Stimulated activated CD8-positive, alpha-beta memory T cell treated with anti-CD3 and anti-CD28 coated beads, Interleukin-2, amount 100 ng/mL, for 48 hours (primary cell): ENCODE measurements at regions not wholly inside any gene's neighbourhood (a gene's known extent, or its start where the extent isn't known, plus 50 kb on each side); places are given as distances from the start of the nearest gene placed in this dataset.

Experiments
- DNase-seq, 2 donors: peaks; one replicate each; pipeline ENCODE4 v3.0.0-alpha.2; 2020; ENCODE audit warnings: low read depth in 2 of 2

DNA sequence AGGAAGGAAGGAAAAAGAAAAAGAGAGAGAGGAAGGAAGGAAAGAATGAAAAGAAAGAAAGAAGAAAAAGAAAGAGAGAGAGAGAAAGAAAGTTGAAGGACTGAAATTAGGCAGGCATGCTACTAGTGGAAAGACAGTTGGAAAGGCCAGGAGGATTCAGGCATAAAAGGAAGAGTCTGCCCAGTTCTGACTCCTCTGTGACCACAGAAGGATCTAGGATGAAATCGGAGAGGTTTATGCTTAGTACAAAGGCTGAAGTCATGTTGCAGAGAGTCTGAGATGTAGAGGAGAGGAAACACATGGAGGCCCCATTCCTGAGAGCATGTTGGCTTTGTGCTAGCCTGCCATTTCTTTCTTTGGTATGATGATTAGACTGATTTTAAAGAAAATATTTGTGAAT is 246.5 kb upstream of the ARGLU1 start:
- DNase-seq = no peak

DNA sequence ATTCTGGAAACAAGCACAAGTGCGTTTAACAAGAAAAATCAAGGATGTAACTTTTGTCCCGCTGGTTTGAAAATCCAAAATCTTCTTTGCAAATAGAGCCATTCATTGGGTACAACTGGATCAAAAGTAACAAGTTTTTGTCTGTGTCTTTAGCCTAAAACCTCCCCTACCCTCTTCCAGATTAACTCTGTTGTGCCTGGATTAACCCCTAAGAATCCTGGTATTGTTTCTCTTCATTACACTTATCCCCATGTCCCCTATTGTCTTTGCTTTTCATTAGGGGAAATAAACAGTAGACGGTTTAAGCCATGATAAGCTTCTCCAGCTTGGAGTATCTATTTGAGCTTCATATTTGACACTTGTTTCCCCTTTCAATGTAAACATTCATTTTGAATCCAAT is 242.1 kb upstream of the ARGLU1 start:
- DNase-seq = no peak

DNA sequence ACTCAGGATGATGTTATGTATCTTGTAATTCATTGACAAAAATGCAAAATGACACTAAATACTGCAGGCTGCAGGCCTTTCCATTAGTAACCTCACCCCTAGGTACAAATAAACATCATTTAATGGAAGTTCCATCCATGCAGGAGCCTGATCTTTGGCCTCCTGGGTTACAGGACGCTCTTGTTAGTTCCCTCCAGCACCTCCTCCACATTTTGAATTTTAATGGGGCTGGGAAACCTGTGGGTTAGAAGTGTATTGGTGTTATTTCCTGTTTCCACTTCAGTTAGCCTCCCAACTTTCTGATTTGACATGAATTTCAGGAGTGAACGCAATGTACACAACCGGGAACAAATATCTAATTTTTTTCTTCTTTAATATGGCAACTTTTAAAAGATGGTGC is 237.1 kb upstream of the ARGLU1 start:
- DNase-seq = no peak

DNA sequence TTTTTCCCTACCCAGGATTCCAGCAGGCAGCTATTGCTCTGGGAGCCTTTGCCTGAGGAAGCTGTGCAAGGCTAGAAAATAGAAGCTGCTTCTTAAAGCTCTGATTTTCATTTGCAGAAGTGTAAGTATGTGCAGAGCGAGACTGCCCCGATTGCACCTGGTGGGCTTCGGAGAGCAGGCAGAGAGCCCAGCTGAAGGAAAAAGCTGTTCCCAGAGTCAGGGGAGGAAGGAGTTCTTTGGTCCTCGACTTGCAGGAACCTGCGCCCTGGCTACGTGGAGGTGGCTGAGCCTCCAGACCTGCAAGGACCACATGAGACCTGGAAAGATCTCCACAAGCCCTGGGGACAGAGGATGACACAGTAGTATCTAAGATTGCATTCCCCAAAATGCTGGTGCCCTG is 235.0 kb upstream of the ARGLU1 start:
- no peak for DNase-seq

DNA sequence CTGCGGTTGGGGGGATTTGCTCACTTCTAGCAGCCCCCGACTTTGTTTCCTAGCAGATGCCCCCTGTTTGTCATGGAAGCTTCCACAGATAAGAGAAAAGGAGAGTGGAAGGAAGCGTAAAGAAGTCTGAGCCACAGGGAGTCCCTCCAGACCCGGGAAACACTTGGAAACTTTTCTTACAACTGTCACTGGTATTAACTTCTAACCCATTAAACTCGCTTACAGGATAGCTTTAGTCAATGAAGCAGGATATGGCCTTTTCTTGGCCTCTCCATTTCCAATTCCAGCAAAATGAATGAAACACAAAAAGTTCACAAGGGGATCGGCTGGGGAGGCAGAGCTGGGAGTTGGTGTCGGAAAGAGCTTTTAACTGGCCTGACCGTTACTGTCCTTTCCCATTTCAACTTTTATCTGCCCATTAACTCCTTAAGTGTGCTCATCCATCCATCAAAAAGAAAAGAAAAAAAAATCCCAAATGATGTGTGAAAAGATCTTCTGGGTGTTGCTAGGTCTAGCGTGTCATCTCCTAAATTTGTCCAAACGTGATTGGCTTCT is 231.9 kb upstream of the ARGLU1 start:
- no peak for DNase-seq

DNA sequence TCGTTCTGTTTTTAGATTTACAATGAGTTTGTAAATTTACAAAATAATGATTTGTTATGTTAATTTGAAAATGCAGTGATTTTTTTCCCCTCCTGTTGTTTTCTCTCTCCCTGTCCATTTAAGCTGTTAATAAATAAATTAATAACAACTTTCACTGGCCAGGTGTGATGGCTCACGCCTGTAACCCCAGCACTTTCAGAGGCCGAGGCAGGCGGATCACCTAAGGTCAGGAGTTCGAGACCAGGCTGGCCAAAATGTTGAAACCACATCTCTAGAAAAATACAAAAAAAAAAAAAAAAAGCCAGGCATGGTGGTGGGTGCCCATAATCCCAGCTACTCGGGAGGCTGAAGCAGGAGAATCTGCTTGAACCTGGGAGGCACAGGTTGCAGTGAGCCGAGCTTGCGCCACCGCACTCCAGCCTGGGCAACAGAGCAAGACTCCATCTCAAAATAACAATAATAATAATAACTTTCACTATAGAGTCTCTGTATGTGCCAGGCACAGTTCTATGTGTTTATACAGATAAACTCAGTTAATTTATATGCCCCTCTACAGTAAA is 229.2 kb upstream of the ARGLU1 start:
- no peak for DNase-seq

DNA sequence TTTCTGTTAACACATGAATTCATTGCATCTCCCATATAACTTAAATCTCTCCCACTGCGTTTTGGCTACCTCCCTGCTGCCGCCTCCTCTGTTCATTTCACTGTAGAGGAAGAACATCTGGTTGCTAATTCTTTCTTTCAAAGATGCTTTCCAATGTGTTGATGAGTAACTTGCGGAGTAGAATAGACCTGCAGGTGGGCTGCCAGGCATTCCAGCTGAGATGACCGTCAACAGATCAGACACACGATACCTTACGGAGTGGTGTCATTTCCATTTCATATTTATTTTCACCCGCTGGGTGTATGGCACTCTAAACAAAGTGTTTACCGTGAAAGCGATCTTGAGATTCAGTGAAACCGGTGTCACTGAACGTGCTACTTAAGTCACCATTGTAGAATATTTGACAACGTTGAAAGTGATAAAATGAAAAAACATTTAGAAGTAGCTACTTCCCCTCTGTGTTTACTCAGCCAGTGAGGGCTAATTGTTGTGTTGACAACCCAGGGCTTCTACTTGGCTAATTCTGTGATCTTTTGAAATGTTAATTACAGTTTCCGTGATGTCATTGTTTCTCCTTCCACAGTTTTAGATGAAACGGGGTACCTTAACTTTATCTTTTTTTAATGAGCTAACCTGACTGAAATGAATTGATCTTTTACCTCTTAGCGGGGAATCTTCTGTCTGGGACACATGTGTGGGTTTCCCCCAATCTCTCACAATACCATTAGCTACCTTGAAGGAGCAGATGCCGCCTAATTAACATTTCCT is 228.5 kb upstream of the ARGLU1 start:
- DNase-seq = no peak

DNA sequence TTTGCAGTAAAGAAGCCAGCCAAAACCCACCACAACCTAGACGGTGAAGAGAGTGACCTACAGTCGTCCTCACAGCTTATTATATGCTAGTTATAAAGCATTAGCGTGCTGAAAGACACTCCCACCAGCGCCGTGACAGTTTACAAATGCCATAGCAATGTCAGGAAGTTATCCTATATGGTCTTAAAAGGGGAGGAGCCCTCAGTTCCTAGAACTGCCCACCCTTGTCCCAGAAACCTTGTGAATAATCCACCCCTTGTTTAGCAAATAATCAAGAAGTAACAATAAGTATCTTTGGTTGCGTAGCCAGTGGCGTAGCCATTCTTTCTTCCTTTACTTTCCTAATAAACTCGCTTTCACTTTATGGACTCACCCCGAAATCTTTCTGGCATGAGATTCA is 227.9 kb upstream of the ARGLU1 start:
- DNase-seq = no peak

DNA sequence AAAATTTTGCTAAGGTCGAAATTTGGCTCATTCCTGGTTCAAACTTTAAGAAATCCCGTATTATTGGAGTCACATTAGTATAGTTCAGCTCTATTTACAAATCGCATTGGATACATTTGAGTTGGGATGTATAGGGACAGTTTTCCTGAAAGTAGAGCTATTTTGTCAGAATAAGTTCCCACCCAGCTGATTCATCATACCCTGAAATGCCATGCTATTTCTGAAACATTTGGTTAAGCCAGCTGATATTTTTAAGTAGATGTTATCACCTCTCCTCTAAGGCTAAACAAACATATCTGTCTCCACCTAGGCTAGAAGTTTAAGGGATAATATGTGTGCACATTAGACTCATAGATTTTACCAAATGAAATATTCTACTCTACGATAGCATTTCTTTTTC is 226.2 kb upstream of the ARGLU1 start:
- DNase-seq = no peak

DNA sequence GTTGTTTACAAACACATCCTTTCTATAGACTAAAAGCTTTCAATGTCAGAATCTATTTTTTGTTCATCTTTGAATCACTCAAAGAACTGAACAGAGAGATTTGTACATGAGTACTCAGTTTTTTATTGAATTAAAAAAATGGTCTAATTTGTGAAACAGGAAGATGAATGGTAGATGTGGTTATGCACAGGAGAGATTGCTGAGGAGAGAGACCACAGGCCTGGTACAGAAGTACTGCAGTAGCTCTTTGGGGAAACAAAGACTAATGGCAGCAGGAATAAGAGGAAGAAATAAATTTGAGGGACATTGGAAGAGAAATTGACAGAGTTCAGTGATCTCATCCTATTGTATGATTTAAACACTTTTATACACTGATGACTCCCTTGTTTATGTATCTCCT is 222.0 kb upstream of the ARGLU1 start:
- no peak for DNase-seq

DNA sequence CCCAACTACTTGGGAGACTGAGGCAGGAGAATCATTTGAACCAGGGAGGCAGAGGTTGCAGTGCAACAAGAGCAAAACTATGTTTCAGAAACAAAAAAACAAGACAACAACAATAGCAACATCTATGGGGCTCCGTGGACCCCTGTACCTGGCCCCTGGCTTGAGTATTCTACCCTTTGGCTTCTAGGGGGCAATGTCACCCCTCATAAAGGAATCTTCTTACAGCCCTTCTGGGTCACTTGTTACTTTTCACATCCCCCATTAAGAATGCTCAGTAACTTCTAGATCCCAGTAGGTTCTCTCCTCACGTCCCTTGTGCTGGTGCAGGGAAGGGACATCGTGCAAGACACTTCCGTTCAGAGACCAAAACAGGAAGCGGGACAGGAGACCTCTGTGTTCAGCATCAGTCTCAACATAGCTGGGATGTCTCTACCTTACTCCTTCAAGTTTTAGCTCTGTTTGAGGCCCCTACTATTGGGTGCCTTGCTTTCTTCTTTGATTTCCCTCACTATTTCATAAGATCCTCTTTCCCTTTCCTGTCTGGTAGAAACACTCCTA is 218.1 kb upstream of the ARGLU1 start:
- no peak for DNase-seq

DNA sequence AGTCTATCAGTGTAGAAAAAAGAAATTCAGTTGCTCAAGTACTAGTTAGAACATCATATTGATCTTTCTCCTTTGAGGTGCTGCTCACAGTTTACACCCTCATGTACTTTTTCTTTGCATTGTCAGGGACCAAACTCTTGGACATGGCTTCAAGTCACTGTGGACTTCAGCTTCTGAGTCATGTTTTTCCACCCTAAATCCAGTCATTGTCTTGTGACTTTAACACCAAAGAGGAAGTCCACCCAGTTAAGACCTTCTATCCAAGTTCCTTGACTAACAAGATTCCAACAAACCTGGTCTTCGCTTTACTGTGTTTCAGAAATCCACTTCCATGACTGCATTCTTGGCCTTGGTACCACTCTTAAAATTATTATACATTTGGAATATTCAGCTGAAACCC is 206.7 kb upstream of the ARGLU1 start:
- no peak for DNase-seq

DNA sequence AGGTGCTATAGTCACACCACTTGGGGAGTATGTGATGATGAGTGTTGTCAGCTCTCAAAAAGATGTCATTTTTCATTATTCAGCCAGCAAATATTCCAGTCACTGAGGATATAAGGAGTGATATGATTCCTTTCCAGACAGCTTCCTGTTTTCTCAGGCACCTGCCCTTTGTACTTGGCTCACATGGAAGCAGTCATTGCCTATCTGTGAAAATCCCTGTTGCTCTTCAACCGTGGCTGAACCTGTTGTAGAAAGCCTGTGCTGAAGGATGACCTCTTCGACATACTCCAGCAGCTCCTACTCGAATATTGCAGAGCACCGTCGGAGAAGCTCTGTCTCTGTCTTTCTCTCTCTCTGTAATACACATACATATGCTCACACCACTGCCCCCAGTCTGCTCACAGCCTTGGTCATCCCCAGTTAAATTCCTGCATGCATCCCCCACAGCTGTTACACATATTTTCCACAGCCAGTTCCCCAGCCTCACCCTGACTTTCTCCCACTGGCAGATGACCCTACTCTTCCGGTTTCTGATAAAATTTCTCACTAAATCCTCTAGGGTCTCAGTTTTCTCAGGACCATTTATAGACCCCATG is 204.2 kb upstream of the ARGLU1 start:
- no peak for DNase-seq

DNA sequence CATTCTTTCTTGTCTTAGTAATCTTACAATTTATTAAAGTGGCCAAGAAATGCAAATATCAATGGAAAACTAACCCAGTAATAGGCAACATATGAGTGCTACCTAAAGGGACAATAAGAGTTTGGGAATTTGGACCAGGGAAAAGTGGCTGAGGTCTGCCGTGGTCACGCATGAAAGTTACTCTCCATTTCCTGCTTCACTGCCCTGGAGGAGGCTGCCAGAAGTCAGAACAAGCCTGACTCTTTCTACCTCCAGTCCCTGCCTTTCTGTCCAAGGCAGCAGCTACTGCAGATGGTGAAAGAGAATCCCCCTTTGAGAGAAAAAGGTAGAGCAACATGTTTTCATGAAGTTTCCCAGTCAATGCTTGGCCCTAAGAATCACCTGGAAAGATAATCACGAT is 201.1 kb upstream of the ARGLU1 start:
- no peak for DNase-seq

DNA sequence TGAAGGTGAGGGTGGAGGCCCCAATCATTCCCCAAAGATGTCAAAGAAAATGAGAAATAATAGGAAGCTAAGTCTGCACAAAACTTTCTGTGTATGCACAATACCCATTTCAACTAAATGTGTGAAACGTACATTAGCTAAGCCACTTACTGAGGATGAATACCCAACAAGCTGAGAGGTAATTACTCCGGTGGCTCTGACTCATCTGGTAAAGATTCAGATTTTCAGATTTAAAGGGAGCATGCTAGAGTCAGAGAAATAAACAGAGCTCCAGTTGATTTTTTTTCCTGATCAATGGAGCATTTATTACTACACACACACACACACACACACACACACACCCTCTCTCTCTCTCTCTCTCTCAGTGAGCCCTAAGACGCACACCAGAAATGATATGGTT is 194.8 kb upstream of the ARGLU1 start:
- no peak for DNase-seq

DNA sequence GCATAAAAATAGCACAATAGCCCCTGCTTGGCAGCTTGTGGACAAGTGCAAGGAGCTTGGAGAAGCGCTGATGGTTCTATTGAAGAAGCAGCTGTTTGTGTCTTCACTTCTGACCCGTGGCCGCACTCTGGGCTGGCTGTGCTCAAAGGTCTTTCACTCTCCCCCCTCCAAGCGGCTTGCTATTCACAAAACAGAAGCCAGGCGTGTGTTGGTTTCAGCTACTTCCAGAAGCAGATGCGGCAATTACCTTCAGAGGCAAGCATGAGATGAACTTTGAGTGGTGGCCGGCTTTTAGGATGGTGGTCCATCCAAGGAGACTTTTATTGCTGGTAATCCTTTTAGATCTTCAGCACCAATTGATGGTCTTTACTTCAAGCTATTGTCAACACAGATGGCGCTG is 188.5 kb upstream of the ARGLU1 start:
- DNase-seq = no peak

DNA sequence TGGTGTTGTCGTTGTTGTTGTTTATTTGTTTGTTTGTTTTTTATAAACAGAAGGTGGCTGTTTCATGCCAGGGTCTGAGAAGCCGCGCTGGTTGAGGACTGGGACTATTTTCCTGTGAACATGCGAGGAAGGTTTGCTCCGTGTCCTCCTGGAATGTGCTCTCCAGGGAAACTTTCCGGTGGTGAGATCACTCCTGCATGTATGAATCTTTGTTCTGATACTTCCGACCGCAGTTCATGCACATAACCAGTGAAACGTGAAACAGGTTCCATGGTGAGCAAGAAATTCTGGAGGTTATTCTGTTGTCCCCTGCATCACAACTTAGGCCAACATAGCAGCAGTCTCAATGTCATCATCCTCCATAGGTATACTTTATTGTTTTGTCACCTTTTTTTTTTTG is 187.6 kb upstream of the ARGLU1 start:
- DNase-seq = no peak

DNA sequence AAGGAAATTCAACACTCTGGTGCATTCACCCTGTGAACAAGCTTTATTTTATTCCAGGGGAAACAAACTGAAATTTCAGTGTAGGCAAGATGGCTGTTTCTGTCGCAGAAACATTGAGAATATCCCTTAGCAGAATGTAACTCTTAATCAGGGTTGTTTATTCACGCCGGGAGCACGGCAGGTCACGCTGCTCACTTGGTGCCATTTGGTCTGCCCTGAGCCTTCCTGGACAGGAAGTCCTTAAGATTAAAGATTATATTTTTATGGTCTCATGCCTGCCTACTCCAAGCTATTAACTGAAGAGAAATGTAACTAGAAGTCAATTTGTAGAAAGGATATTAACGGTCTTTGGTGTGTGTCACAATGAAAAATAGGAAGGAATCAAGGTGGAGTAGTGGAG is 185.3 kb upstream of the ARGLU1 start:
- DNase-seq = no peak

DNA sequence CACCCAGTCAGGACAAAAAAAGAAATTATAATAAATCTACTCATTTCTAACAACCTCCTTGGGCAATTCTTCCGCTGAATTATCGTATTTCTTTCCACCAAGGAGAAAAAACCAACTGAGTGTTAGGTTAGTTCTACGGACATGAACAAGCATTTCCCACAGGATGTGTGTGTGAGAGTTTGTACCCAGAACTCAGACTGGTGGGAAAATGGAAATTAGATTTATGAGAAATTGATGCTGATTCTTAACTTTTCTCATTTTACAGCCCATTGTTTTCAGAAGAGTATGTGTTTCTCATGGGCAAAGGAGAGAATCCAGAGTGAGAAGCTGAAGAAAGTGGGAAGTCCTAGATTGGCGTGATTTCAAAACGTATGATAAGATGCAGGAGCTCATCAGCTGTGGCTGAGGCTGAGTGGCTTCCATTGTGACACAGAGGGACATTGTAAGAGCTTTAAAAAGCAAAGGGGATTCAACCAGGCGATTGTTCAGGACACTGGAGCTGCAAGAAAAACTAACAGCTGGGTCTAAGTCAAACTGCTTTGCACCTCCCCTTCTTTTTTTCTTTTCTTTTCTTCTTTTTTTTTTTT is 184.7 kb upstream of the ARGLU1 start:
- no peak for DNase-seq

DNA sequence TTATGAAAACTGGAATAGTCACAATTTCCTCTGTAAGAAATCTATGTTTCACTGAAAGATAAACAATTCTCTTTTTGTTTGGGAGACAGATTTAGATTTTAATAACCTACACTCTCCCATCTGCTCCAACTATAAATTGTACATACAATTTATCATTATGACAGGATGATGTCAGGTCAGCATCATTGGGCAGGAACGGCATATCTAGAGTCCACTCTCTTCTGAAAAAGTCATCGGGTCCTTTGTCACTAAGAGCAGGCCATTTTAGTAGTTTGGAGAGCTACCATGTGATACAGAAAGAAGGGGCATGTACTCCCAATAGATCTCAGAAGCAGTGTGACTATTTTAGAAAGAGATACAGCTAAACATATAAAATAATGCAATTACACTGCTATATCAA is 180.8 kb upstream of the ARGLU1 start:
- DNase-seq = no peak

DNA sequence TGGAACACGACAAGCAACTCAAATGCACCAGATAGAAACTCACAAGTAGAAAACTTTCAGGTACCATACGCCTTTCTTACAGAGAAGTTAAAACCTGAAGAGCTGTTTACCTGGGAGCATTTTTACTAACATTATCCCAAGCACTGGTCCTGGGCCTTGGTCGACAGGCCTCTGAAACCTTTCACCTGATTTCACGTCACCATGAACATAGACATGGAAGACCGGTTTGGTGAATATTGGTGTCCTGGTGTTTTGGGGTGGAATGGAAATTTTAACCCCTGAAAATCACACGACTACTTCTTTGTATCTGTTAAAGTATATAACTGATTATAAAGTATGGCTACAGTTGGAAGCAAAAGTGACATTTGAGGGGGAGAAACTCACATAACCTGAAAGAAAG is 176.6 kb upstream of the ARGLU1 start:
- DNase-seq = no peak

DNA sequence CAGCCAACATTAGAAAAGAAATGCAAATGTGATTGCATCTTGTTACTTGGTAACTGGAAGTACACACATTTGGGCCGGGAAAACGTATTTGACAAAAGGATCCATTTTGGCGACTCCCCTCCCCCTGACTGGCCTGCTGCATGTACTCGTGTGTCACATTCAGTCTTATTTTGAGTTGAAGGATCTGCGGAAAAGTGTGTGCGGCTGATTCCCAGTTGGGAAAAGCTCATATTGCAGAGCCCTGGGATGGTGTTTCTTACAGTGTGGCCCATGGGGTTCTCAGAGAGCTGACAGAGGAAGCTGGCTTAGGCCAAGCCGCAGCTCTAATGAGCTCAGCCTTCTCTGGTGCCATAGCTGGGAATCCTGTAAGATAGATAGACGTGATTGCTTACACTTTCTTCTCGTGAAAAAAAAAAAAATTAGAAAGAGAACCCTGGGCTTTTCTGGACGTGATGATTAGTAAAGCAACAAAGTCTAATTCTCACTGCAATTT is 170.3 kb upstream of the ARGLU1 start:
- no peak for DNase-seq
